ENCODE measurements at regions not wholly inside any gene's neighbourhood (a gene's known extent, or its start where the extent isn't known, plus 50 kb on each side); places are given as distances from the start of the nearest gene placed in this dataset.

DNA sequence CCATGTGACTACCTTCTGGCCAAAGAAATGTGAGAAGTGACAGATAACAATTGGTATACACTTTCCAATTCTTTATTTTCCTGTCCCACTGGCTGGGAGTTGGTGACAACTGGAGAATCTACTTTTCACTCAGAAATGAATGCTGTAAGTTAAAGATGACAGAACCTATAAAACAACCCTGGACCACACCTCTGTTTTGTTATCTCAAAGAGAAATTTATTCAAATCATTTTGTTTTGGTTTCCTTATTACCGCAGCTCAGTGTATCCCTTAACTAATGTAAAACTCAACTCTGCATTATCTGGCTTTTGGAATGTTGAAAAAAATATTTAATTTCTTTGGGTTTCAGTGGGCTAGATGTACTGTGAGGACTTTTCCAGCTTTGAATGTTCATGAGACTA lies 469.8 kb downstream of the PCDH7 start (continued):
- TF ChIP-seq, protein P1, sequence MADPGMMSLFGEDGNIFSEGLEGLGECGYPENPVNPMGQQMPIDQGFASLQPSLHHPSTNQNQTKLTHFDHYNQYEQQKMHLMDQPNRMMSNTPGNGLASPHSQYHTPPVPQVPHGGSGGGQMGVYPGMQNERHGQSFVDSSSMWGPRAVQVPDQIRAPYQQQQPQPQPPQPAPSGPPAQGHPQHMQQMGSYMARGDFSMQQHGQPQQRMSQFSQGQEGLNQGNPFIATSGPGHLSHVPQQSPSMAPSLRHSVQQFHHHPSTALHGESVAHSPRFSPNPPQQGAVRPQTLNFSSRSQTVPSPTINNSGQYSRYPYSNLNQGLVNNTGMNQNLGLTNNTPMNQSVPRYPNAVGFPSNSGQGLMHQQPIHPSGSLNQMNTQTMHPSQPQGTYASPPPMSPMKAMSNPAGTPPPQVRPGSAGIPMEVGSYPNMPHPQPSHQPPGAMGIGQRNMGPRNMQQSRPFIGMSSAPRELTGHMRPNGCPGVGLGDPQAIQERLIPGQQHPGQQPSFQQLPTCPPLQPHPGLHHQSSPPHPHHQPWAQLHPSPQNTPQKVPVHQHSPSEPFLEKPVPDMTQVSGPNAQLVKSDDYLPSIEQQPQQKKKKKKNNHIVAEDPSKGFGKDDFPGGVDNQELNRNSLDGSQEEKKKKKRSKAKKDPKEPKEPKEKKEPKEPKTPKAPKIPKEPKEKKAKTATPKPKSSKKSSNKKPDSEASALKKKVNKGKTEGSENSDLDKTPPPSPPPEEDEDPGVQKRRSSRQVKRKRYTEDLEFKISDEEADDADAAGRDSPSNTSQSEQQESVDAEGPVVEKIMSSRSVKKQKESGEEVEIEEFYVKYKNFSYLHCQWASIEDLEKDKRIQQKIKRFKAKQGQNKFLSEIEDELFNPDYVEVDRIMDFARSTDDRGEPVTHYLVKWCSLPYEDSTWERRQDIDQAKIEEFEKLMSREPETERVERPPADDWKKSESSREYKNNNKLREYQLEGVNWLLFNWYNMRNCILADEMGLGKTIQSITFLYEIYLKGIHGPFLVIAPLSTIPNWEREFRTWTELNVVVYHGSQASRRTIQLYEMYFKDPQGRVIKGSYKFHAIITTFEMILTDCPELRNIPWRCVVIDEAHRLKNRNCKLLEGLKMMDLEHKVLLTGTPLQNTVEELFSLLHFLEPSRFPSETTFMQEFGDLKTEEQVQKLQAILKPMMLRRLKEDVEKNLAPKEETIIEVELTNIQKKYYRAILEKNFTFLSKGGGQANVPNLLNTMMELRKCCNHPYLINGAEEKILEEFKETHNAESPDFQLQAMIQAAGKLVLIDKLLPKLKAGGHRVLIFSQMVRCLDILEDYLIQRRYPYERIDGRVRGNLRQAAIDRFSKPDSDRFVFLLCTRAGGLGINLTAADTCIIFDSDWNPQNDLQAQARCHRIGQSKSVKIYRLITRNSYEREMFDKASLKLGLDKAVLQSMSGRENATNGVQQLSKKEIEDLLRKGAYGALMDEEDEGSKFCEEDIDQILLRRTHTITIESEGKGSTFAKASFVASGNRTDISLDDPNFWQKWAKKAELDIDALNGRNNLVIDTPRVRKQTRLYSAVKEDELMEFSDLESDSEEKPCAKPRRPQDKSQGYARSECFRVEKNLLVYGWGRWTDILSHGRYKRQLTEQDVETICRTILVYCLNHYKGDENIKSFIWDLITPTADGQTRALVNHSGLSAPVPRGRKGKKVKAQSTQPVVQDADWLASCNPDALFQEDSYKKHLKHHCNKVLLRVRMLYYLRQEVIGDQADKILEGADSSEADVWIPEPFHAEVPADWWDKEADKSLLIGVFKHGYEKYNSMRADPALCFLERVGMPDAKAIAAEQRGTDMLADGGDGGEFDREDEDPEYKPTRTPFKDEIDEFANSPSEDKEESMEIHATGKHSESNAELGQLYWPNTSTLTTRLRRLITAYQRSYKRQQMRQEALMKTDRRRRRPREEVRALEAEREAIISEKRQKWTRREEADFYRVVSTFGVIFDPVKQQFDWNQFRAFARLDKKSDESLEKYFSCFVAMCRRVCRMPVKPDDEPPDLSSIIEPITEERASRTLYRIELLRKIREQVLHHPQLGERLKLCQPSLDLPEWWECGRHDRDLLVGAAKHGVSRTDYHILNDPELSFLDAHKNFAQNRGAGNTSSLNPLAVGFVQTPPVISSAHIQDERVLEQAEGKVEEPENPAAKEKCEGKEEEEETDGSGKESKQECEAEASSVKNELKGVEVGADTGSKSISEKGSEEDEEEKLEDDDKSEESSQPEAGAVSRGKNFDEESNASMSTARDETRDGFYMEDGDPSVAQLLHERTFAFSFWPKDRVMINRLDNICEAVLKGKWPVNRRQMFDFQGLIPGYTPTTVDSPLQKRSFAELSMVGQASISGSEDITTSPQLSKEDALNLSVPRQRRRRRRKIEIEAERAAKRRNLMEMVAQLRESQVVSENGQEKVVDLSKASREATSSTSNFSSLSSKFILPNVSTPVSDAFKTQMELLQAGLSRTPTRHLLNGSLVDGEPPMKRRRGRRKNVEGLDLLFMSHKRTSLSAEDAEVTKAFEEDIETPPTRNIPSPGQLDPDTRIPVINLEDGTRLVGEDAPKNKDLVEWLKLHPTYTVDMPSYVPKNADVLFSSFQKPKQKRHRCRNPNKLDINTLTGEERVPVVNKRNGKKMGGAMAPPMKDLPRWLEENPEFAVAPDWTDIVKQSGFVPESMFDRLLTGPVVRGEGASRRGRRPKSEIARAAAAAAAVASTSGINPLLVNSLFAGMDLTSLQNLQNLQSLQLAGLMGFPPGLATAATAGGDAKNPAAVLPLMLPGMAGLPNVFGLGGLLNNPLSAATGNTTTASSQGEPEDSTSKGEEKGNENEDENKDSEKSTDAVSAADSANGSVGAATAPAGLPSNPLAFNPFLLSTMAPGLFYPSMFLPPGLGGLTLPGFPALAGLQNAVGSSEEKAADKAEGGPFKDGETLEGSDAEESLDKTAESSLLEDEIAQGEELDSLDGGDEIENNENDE (IDR thresholded peaks at IDR 0.05; ENCODE audit: insufficient replicate concordance, low read length) = no peak
- no peak for TF ChIP-seq JUND (IDR thresholded peaks at IDR 0.05; ENCODE audit: low read length)
